Activated naive CD4-positive, alpha-beta T cell treated with anti-CD3 and anti-CD28 coated beads, Interleukin-2, amount 50 U/mL, for 16 hours (primary cell): ENCODE measurements at regions not wholly inside any gene's neighbourhood (a gene's known extent, or its start where the extent isn't known, plus 50 kb on each side); places are given as distances from the start of the nearest gene placed in this dataset.
"Not testable (repeated sequence)": the region's sequence is repeated elsewhere in the genome, so short reads cannot be mapped to it uniquely, and the experiment has no call there.

Source experiments
- DNase-seq: peaks from one replicate; pipeline ENCODE4 v3.0.0-alpha.2; 2020

DNA sequence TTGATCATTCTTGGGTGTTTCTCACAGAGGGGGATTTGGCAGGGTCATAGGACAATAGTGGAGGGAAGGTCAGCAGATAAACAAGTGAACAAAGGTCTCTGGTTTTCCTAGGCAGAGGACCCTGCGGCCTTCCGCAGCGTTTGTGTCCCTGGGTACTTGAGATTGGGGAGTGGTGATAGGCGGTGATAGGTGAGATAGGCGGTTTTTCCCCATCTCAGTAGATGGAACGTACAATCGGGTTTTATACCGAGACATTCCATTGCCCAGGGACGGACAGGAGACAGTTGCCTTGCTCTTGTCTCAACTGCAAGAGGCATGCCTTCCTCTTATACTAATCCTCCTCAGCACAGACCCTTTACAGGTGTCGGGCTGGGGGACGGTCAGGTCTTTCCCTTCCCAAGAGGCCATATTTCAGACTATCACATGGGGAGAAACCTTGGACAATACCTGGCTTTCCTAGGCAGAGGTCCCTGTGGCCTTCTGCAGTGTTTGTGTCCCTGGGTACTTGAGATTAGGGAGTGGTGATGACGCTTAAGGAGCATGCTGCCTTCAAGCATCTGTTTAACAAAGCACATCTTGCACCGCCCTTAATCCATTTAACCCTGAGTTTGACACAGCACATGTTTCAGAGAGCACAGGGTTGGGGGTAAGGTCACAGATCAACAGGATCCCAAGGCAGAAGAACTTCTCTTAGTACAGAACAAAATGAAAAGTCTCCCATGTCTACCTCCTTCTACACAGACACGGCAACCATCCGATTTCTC is 86.2 kb downstream of the OR2B2 start:
- DNase-seq, result not testable (repeated sequence)

DNA sequence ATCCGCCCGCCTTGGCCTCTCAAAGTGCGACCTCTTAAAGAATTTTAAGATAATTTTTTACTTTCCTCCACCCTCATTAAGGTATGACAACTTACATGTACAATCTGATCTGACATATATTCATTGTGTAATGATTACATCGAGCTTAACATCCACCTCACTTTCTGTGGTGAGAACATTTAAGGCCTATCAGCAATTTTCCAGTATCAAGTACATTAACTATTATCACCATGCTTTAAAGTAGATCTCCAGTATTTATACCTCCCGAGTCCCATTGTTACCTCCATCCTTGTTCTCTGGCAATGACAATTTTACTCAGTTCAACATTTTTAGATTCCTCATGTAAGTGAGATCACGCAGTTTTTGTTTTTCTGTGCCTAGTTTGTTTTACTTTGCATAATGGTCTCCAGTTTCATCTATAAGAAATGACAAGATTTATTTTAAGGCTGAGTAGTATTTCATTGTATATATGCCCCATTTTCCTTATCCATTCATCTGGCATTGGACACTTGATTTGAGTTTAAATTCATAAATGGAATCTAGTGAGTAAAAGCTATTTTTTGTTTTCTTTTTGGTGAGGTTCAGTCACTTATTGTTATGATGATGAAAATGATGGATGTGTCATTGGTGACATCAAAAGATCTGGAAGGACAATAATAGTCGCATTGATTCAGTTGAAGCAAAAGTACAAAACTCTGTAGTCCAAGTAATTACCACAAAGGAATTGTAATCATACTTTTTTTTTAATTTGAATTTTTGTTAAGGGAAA is 87.0 kb downstream of the OR2B2 start:
- DNase-seq, result no peak

DNA sequence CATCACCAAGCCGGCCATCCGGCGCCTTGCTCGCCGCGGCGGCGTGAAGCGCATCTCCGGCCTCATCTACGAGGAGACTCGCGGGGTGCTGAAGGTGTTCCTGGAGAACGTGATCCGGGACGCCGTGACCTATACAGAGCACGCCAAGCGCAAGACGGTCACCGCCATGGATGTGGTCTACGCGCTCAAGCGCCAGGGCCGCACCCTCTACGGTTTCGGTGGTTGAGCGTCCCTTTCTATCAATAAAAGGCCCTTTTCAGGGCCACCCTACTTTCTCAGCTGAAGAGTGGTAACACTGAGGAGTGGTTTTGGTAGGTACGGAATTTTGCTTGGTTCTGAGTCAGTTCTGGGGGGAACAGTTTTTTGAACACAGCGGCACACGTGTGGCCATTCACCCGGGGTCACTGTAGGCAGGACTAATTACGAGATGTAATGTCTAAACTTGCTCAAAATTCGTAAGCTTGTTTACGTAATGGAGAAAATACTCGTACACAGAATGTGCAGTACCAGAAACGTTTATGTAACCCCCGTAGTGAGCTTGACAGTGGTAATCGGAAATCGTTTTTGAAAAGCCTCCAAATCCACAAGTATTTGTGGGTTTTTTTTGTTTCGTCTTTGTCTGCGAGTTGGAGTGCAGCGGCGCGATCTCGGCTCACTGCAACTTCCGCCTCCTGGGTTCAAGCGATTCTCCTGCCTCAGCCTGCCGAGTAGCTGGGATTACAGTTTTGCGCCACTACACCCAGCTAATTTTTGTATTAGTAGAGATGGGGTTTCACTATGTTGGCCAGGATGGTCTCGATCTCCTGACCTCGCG is 87.8 kb downstream of the OR2B2 start:
- not testable (repeated sequence) for DNase-seq

DNA sequence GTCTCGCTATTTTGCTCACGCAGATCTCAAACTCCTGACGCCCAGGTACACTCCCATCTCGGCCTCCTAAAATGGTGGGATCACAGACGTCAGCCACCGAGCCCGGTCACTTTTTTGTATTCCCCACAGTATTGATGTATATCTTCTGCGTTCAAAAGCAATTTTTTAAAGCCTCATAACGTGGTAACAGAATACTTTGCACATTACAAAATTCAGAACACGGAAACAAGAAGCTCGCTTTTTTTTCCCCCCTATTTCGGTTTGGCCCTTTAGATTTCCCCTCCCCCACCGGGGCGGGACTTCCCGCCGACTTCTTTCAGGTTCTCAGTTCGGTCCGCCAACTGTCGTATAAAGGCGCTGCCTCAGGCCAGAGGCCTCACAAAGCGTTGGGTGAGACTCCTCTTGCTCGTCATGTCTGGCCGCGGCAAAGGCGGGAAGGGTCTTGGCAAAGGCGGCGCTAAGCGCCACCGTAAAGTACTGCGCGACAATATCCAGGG is 88.4 kb downstream of the OR2B2 start:
- peak; percentile 66 for DNase-seq

DNA sequence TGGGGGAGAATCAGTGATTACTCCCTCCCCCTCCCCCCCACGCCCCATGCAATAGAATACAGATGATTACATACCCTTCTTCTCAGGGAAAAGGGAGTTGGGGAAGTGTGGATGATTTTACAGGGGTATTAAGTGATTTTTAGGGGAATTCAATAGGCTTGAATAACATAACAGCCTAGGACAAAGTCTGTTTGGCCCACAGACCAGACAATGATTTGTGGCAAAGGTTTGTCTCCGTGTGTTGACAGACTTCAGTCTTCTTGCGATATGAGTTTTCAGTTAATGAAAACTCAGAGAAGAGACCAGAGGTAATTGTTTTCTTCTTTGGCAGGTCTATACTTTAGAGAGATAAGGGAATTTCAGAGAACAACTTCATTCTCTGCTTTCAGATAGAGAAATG is 95.3 kb downstream of the OR2B2 start:
- DNase-seq, result no peak

DNA sequence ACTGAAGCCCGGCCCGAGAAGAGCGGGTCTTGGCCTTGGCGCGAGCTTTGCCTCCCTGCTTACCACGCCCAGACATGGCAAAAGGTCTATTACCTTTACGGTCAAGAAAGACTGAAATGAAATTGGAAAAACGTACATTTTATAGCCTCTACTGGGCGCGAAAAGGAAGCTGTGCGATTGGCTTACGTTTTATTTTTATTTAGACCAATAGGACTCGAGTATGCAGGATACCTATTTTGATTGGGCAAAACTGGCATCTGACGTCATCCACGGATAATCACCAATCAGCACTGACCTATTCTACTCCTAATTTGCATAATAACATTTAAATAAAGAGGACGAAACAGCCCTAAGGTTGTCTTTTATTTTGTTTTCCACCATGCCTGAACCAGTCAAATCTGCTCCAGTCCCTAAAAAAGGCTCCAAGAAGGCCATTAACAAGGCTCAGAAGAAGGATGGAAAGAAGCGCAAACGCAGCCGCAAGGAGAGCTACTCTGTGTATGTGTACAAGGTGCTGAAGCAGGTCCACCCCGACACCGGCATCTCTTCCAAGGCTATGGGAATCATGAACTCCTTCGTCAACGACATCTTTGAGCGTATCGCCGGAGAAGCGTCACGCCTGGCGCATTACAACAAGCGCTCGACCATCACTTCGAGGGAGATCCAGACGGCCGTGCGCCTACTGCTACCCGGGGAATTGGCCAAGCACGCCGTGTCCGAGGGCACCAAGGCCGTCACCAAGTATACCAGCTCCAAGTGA is 97.4 kb downstream of the OR2B2 start:
- DNase-seq, result peak; percentile 68

DNA sequence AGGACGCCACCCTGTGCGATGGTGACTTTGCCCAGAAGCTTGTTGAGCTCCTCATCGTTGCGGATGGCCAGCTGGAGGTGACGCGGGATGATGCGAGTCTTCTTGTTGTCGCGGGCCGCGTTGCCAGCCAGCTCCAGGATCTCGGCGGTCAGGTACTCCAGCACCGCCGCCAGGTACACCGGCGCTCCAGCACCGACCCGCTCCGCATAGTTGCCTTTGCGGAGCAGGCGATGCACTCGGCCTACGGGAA is 97.9 kb downstream of the OR2B2 start:
- not testable (repeated sequence) for DNase-seq

DNA sequence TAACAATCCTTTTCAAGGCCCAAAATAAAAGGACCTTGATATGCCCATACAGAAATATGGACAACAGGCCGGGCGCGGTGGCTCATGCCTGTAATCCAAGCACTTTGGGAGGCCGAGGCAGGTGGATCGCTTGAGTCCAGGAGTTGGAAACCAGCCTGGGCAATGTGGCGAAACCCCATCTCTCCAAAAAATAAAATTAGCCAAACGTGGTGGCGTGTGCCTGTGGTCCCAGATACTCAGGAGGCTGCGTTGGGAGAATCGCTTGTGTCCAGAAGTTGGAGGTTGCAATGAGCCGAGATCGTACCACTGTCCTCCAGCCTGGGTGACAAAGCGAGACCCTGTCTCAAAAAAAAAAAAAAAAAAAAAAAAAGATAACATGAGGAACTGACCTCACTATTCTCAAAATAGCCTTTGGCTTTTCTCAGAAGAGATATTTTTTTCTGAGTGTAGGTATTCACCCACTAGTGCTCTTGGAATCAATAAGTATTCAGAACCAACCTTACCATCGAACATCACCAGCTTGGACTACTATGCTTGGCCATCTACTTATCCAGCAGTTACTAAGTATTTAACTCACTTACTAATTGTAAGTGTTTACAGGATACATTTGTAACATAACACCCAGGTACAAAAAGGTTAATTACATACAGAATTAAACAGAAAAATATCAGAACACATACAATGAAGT is 99.2 kb downstream of the OR2B2 start:
- DNase-seq, result no peak

DNA sequence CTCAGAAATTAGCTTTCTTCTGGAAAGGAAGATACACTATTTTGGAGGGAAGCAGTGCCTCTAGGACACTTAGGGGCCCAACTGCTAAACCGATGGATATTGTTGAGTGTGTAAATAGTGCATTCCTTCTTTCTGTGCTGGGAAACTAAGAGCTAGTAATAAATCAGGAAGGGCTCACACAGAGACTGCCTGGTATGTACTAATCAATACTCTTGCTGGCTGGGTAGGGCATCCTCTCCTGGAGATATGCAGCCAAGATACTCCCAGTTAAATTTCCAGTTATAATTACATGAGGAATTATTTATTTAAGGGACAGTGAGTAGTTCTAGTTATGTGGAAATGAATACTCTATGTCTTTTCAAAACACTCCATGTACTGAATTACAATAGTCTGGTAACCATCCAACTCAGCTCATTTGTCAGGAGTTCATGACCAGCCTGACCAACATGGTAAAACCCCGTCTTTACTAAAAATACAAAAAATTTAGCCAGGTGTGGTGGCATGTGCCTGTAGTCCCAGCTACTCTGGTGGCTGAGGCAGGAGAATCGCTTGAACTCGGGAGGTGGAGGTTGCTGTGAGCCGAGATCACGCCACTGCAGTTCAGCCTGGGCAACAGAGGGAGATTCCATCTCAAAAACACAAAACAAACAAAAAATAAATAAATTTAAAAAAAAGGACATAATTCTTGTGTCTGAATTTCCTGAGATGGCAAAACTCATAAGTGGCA is 100.0 kb downstream of the OR2B2 start:
- no peak for DNase-seq

DNA sequence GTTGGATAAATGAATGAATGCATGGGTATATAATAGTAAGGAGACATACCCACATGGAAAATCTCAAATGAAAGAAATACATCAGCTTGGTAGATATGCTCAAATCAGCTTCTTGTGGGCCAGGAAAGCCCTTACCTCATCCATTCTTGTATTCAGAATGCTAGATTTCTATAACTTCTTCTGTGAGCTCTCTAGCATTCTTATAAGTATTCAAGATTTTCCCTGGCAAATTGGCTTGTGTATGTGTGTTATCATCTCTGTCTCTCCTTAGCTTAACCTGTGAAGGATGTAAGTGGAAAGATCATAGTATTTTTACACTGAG is 100.8 kb downstream of the OR2B2 start:
- DNase-seq, result no peak

DNA sequence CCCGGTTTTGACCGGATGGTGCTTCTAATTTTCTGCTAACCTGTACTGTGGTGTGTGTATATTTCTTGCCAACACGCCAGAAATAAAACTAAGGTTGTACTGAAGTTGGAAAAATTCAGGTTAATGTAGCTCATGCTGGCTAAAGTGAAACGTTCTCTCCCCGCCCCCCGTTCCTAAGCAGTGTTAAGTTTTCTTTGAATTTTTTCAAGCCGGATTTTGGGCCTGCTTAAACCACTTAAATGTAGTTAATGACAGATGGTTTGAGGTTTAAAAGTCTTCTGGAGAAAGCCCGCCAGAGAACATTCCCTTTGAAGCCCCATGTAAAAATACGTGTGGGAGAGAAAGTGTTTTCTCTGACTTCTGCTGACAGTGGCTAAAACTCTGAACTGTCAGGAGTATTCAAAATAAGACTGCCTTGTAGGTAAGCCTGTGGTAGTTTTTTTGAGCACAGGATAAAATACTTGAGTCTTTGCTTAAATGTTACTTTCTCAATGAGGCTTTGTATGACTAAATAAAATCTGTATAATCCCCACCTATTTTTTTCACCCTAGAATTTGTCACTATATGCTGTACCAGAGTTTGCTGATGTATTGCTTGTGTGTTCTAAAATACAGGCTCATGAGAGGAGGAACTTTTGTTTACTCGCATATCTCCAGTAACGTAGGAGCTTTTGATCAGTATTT is 101.3 kb downstream of the OR2B2 start:
- no peak for DNase-seq

DNA sequence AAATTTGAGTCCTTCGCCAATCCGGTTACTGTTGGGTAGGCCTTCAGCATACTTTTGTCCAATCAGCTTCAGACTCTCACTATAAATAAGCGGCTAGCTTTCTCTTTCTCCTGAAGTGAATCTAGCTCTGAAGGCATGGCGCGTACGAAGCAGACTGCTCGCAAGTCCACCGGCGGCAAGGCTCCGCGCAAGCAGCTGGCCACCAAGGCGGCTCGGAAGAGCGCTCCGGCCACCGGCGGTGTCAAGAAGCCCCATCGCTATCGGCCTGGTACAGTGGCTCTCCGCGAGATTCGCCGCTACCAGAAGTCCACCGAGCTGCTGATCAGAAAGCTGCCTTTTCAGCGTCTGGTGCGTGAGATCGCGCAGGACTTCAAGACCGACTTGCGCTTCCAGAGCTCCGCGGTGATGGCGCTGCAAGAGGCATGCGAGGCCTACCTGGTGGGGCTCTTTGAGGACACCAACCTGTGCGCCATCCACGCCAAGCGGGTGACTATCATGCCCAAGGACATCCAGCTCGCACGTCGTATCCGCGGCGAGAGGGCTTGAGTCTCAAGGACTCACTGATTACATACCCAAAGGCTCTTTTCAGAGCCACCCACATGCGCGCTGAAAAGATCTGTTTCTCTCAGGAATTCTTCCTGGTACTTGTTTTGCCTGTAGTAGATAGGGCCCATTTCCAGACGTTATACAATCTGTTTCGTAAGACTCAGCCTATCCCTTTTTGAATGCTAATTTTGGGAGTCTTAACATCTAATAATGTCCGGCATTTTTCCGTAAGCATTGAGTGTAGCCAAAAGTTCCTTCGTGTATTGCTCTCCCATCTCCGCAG is 102.0 kb downstream of the OR2B2 start:
- peak; percentile 67 for DNase-seq

DNA sequence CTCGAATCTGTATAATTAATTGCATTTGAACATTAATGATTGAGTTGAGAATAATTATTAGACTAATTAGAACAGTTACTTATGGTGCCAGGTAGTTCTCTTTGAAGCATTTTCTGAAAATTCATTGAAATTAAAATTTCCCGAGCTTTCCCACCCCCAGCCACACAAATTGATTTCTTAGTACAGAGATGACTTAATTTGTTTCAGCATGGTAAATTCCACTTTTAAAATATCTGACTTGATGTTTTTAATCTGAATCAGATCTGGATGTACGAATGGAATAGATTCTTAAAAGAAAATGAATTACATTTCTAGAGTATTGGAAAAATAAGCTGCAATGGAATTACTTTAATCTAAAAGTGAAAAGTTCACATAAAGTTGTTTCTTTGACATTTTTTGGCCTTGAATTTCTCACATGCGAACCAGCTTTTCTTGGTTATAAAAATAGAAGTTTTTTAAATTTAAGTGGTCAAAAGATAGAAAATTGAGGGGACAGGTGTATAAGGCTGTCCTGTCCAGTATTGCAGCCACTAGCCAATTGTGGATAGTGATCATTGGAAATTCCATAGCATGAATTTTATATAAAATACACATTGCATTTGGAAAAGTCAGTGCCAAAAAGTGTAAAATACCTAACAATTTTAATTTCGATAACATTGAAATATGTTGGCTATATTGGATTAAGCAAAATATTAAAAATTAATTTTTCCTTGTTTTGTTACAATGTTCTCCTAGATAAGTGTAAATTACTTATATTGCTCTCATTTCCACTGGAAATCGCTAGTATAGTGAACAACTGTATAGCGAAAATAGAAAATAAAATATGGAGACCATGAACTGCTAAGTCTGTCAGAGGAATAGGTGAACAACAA is 102.9 kb downstream of the OR2B2 start:
- no peak for DNase-seq

DNA sequence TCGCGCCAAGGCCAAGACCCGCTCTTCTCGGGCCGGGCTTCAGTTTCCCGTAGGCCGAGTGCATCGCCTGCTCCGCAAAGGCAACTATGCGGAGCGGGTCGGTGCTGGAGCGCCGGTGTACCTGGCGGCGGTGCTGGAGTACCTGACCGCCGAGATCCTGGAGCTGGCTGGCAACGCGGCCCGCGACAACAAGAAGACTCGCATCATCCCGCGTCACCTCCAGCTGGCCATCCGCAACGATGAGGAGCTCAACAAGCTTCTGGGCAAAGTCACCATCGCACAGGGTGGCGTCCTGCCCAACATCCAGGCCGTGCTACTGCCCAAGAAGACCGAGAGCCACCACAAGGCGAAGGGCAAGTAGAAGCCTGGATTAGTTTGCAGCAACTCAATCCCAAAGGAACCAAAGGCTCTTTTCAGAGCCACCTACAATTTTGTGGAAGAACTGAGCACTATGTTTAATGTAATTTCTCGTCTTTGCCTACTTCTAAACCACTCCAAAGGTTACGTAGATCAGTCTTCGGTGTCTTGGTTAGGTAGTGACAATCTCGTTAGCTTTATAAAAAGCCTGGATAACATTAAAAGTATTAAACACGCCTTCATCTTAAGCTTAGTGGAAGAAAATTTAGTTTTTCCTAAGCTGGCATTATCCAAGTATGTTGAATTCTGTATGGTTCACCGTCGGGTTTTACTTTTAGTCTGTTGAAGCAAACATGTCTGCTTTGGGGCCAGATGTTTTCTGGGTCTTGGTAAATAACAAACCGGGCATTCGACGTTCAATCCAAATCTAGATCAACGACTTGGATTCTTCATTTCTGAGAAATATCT is 103.7 kb downstream of the OR2B2 start:
- not testable (repeated sequence) for DNase-seq

DNA sequence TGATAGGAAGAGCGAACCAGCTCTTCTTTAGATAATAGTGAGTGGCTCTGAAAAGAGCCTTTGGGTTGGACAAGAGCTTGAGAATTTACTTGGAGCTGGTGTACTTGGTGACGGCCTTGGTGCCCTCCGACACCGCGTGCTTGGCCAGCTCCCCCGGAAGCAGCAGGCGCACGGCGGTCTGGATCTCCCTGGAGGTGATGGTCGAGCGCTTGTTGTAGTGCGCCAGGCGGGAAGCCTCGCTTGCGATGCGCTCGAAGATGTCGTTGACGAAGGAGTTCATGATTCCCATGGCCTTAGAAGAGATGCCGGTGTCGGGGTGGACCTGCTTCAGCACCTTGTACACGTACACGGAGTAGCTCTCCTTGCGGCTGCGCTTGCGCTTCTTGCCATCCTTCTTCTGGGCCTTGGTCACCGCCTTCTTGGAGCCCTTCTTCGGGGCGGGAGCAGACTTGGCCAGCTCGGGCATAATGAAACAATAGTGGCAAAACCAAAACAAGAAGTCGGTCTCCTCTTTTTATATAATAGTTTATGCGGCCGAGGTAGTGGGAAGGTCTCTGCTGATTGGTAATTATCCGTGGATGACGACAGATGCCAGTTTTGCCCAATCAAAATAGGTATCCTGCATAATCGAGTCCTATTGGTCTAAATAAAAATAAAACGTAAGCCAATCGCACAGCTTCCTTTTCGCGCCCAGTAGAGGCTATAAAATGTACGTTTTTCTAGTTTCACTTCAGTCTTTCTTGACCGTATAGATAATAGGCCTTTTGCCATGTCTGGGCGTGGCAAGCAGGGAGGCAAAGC is 104.6 kb downstream of the OR2B2 start:
- peak; percentile 57 for DNase-seq

DNA sequence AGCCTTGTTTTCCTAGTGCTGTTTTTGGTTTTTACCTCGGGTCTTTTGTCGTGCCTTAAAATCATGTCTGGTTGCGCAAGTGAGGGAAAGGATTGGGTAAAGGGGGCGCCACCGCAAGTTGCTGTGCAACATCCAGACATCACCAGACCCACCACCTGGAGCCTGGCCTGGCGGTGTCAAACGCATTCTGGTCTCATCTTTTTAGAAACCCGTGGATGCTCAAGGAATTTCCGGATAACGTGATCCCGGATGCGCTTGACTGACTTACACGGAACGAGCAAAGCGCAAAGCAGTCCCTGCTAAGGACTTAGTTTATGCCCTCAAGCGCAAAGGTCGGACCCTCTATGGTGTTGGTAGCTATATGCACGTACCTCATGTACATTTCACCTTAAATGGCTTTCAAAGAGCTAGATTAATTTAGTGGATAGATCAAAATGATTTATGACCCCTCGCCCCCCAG is 105.2 kb downstream of the OR2B2 start:
- DNase-seq, result no peak

DNA sequence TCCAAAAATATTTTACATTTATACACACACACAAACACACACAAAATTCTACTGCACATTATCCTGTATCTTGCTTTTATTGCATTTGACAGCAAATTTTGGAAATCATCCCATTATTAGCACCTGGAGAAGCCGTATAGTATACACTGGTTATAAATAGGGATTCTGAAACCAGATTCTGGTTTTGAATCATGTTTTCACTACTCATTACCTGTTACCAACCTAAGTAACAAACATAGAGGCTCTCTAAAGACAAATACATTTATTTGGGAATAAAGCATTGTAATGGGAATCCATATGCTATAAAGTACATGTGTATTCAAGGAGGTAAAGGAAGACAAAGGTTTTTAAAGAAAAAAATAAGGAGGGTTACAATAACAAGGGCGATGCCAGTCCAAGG is 106.8 kb downstream of the OR2B2 start:
- DNase-seq, result no peak
